HG02642 (cell line): ENCODE measurements at regions not wholly inside any gene's neighbourhood (a gene's known extent, or its start where the extent isn't known, plus 50 kb on each side); places are given as distances from the start of the nearest gene placed in this dataset.
A peak's percentile ranks its signal among the peaks of the same experiment; 100 is the strongest.

Source experiments
- ATAC-seq: cut with Tn5 transposase; IDR thresholded peaks from one replicate; pipeline ENCODE4 v1.9.1; 2021; ENCODE audit warnings: mild to moderate bottlenecking; ENCODE audit not compliant: unreplicated experiment, poor library complexity

DNA sequence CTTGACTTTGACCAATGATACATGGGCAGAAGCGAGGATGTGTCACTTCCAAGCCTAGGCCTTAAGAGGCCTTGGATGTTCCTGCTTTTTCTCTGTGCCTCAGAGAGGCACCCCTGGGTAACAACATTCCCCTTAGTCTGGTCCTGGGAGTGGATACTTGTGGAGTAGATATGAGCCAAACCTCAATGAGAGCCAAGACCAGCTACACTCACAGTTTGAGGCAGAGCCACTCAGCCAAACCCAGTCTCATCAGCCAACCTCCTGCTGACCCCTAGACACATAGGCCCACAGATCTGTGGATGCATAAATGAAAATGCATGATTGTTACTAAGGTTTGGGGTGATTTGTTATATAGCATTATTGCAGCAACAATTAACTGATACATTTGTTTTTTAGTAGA lies 114.2 kb downstream of the ZNF621 start:
- no peak for ATAC-seq

GRCh38 chr3:40642812-40643211 lies 118.1 kb downstream of the ZNF621 start:
- ATAC-seq, result no peak

GRCh38 chr3:40645883-40646282 lies 121.1 kb downstream of the ZNF621 start:
- no peak for ATAC-seq

DNA sequence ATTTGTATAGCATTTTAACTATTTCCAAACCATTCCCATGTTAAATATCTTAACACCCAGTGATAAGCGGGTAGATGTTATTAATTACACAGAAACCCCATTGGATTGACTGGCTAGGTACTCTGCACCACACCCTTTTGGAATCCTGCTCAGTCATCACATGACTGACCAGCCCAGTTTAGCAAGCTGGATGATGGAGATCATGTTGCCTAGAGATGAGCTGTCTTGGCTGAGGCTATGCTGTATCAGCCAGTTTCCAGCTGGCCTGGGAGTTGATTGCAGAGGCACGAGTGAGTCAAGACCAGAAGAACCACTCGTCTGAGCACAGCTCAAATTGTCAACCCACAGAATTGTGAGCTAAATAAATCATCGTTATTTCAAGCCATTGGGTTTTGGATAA lies 124.6 kb downstream of the ZNF621 start:
- no peak for ATAC-seq

DNA sequence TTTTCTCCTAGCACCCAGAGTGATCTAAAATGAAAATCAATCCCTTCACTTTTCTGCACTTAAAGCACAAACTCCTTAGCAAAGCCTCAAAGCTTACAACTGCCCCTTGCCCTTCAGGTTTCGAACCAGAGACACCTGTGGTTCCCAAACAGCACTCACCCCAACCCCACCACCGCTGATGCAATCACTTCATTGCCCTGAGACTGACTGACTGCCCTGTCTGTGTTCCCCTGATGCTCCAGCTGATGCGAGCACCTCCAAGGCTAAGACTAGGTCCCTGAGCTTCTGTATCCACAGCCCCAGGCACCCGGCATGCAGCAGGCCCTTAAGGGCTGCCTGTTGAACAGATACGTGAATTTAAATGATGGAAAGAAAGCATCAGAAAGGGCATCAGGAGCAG lies 127.3 kb downstream of the ZNF621 start:
- ATAC-seq, result no peak

DNA sequence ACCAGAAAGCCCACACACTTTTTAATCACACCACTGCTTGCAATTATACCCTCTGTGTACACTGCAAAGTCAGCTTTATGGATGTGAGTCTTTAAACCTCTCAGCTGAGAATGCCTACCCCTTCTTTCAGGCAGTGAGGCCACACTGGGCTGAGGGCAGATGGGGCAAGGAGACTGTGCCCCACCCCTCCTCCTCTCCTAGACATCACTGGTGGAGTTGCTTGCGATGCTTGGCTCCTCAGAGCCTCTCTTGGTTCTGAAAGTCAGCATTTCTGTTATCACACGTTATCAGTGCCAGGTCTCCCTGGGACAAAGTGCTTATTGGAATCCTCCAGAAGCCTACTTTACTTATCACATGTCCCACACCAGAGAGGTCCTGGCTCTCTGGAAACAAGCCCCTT lies 128.2 kb downstream of the ZNF621 start:
- ATAC-seq, result no peak

- ATAC-seq, result no peak
These were observed 129.1 kb downstream of the ZNF621 start for GRCh38 chr3:40653878-40654277.

DNA sequence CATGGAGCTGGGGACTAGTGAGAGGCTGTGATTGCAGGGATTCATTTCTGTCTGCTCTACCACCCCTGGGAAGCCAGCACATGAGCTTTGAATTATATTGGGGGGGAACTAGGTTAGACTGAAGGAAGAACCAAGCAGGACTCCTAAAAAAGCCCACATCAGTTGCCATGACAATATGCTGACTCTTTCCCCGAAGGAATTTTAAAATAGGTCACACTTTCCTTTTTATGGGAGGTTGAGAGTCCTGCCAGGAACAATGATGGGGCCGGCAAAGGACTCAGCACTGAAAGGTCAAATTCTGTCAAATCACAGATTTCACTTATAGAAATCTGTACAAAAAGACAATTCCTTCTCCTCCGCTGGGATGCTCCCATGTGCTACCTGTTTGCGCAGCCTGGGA lies 130.8 kb downstream of the ZNF621 start:
- no peak for ATAC-seq

DNA sequence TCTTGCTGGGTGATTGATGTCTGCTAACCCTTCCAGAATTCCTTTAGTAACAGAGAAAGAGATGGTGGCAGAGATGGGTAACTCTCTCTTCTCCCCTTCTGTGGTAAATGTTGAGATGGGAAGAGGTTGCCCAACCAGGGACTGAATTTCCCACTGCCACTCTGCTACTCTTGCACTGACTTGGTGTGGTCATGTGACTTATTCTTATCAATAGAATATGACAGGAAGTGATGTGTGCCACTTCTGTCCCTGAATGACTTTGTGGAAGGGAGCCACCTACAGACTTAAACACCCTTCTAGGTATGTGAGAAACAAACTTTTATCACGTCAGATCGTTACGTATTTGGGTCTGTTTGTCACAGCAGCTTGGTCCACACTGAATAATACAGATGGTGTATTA lies 132.9 kb downstream of the ZNF621 start:
- ATAC-seq, result no peak

DNA sequence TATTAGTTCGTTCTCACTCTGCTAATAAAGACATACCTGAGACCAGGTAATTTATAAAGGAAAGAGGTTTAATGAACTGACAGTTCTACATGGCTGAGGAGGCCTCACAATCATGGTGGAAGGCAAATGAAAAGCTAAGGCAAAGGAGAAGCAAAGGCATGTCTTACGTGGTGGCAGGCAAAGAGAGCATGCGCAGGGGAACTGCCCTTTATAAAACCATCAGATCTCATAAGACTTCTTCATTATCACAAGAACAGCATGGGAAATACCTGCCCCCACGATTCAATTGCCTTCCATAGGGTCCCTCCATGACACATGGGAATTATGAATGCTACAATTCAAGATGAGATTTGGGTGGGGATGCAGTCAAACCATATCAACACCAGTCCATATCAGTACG lies 133.5 kb downstream of the ZNF621 start:
- no peak for ATAC-seq

- ATAC-seq, result no peak
These were observed 135.8 kb downstream of the ZNF621 start for GRCh38 chr3:40660554-40660953.

DNA sequence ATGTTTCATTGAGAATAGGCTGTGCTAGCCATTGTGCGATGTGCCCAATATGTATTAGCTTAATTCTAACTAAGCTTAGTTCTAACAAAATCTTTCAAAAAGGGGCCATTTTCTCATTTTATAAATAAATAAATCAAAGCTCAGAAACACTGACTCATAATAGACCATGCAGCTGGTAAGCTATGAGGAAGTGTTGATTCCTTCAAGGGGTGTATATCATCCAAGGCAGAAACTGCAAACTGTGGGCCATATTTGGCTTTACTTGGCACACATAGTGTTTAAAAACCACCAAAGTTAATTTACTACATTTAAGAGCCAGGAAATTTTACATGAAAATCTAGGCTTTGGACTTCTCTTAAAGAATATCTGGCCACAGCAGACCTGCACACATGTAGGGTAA lies 136.5 kb downstream of the ZNF621 start:
- ATAC-seq, result no peak

GRCh38 chr3:40663280-40663679 lies 138.5 kb downstream of the ZNF621 start:
- ATAC-seq, result no peak

DNA sequence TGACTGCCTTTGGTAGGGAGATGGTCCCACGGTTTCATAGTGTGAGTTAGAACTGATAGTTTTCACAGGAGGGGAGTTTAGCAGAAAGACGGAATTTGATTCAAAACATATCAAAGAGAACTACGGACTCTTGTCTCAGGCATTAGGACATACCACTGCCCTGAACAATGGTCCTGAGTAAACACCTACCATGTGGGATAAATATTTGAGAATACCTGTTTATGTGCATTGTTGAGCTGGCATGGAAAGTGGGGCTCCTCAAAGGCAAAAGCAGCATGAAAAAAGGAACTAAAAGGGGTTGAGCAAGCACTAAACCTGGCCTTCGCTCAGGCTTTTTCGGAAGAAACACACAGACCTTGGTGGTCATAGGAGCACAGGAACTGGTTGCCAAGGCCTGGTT lies 144.4 kb downstream of the ZNF621 start:
- ATAC-seq, result no peak

DNA sequence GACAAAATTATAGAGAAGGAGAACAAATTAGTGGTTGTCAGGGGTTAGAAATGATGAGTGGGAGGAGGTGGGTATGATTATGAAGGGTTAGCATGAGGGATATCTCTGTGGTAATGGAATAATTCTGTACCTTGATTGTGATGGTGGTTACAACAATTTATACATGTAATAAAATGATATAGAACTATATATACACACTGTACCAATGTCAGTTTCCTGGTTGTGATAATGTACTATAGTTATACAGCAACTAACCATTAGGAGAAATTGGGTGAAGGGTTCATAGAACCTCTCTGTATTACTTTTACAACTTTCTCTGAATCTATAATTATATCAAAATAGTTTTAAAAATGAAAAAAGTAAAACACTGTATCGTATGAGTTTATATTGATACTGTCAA lies 148.1 kb downstream of the ZNF621 start:
- ATAC-seq, result no peak

DNA sequence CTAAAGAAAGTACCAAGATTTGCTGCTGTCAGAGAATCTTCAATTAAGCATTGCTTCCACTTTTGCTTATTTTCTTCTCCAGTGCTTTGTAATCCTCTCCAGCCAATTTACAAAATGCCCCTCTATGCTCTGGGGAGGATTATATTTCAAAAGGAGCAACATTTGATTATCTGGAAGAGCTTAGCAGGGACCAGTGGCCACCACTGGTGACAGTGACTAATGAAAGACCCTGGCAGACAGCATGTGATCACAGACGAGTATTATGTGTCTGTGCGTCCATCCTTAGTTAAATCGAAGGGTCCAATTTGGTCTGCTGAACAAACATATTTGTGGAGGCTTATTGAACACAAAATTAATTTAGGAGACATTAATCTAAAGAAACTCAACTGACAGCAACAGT lies 152.6 kb downstream of the ZNF621 start:
- no peak for ATAC-seq

- no peak for ATAC-seq
These were observed 153.0 kb downstream of the ZNF621 start for GRCh38 chr3:40677749-40678148.

GRCh38 chr3:40679290-40679689 lies 154.5 kb downstream of the ZNF621 start:
- ATAC-seq, result no peak

DNA sequence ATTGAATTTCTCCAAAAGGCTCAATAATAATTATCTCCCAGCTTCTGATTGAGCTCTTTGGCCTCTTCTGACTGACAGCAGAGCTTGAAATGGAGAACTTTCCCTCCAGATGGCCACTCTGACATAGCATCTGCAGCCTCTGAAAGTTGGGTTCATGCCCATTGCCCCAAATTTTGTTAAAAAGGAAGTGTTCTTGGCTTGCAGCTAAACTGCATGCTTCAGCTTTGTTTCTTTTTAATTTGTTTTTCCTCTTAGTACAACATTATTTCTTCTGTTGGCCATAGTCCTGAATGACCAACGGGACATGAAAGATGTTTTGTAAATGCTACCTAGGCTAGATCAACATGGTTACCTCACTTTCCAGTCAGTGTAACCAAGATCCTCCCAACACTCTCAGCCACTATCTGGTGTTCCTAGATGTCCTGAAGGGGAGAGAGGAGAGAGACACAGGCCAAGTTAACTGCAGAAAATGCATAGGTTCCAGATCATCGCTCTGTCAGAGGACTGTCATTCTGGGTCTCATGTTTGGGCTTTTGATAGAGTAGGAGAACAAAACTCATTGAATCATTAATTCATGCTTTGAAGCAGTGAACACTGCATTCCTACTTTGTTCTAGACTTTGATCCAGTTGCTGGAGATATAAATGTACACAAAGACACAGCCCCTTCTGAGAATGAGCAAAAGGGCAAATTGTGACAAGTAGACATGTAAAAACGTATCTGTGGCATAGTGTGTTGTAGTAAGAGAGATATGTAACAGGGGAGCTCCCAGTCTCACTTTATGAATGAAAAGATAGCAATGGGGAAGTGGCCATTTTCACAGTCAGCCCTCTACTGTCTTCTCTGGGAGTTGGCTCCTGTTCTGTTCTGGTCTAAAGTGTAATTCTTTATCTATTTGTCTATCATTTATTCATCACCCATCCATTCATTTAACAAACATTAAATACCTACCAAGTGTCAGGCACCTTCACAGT lies 156.2 kb downstream of the ZNF621 start:
- ATAC-seq, result peak; percentile 51

- no peak for ATAC-seq
These were observed 156.9 kb downstream of the ZNF621 start for GRCh38 chr3:40681658-40682055.

DNA sequence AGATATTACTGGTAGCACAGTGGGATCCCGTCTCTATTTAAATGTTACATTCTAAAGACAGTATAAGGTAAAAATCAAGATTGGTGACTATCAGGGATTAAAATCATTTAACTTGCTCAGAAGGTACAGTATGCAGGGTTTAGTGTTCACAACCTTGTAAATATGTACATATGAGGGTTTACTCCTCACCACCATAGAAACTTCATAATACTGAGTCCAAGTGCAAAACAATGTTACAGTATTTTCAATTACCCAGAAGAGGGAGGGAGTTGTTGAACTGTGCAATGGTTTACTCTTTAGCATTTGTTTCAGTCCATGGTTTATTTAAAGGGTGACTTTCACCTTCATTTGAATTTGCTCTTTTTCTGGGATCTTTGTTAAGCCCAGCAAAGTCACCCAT lies 165.1 kb downstream of the ZNF621 start:
- ATAC-seq, result no peak

- ATAC-seq, result no peak
These were observed 166.1 kb downstream of the ZNF621 start for GRCh38 chr3:40690749-40691451.
